IMR-90 (cell line): ENCODE measurements at regions not wholly inside any gene's neighbourhood (a gene's known extent, or its start where the extent isn't known, plus 50 kb on each side); places are given as distances from the start of the nearest gene placed in this dataset.

Experiments used
- ATAC-seq: fragments of 200-7000 bp; cut with Tn5 transposase; 2 replicates; pipeline ENCODE4 v1.9.1; 2020; ENCODE audit warnings: low read depth, mild to moderate bottlenecking, moderate library complexity
- BruUV-seq: library from RNA; stranded (reverse); fragments of 400-500 nt; replicated peaks from 2 replicates; lab custom pipeline; 2021; lab: Mats Ljungman, UMichigan
- CTCF ChIA-PET: fragments of 300-600 bp; formaldehyde crosslinking; extraction: SDS; loops from one replicate; lab custom pipeline; 2021; ENCODE audit warnings: antibody characterized with exemption; lab: Yijun Ruan, JAX
- POLR2A ChIA-PET: fragments of 300-600 bp; sonication (Branson Sonifier 250); formaldehyde crosslinking; loops from one replicate; lab custom pipeline; 2022; ENCODE audit warnings: antibody characterized with exemption; ENCODE audit not compliant: unreplicated experiment; lab: Charles Lee
- DNase-seq: peaks from one replicate; pipeline ENCODE4 v3.0.0; 2013
- H2AFZ ChIP-seq: replicated peaks from 2 replicates; pipeline ENCODE3; 2013; ENCODE audit warnings: low read length, mild to moderate bottlenecking; ENCODE audit not compliant: poor library complexity
- H2AK5ac ChIP-seq: 2 replicates; pipeline ENCODE4 v1.6.1; 2013; ENCODE audit warnings: low read depth, low read length, inconsistent platforms
- H2AK9ac ChIP-seq: replicated peaks from 2 replicates; pipeline ENCODE3; 2013; ENCODE audit warnings: mild to moderate bottlenecking, low read depth, low read length, moderate library complexity; ENCODE audit not compliant: poor library complexity
- H2BK120ac ChIP-seq: 2 replicates; pipeline ENCODE4 v1.6.1; 2013; ENCODE audit warnings: low read depth, low read length, inconsistent platforms
- H2BK15ac ChIP-seq: 3 replicates; pipeline ENCODE4 v1.6.1; 2013; ENCODE audit warnings: low read depth, low read length, inconsistent platforms
- H2BK20ac ChIP-seq: 2 replicates; pipeline ENCODE4 v1.6.1; 2013; ENCODE audit warnings: low read depth, mild to moderate bottlenecking, inconsistent platforms, low read length, moderate library complexity
- H2BK5ac ChIP-seq: 2 replicates; pipeline ENCODE4 v1.6.1; 2013; ENCODE audit warnings: mild to moderate bottlenecking, low read depth, low read length, inconsistent platforms; ENCODE audit not compliant: poor library complexity, severe bottlenecking
- H3K14ac ChIP-seq: replicated peaks from 2 replicates; pipeline ENCODE4 v1.6.1; 2013; ENCODE audit warnings: low read depth, low read length, inconsistent platforms
- H3K18ac ChIP-seq: 2 replicates; pipeline ENCODE4 v1.6.1; 2013; ENCODE audit warnings: low read depth, low read length, control low read depth
- H3K23ac ChIP-seq: 2 replicates; pipeline ENCODE4 v1.6.1; 2013; ENCODE audit warnings: low read depth, low read length, inconsistent platforms
- H3K27ac ChIP-seq: 2 replicates; pipeline ENCODE4 v1.5.1; 2013; ENCODE audit warnings: mild to moderate bottlenecking, control low read depth, low read length; ENCODE audit not compliant: insufficient read depth
- H3K27me3 ChIP-seq: 2 replicates; pipeline ENCODE4 v1.6.1; 2013; ENCODE audit warnings: low read length; ENCODE audit not compliant: control insufficient read depth, insufficient read depth
- H3K36me3 ChIP-seq: 2 replicates; pipeline ENCODE4 v1.6.1; 2013; ENCODE audit warnings: low read length, mixed read lengths; ENCODE audit not compliant: control insufficient read depth, insufficient read depth
- H3K4ac ChIP-seq: 2 replicates; pipeline ENCODE4 v1.6.1; 2013; ENCODE audit warnings: low read depth, low read length, inconsistent platforms
- H3K4me1 ChIP-seq: 2 replicates; pipeline ENCODE4 v1.6.1; 2013; ENCODE audit warnings: low read length, mixed read lengths; ENCODE audit not compliant: control insufficient read depth, insufficient read depth
- H3K4me2 ChIP-seq: 2 replicates; pipeline ENCODE4 v1.6.1; 2013; ENCODE audit warnings: low read depth, mild to moderate bottlenecking, control low read depth, low read length, moderate library complexity
- H3K4me3 ChIP-seq: 2 replicates; pipeline ENCODE4 v1.5.1; 2013; ENCODE audit warnings: low read depth, mild to moderate bottlenecking, control low read depth, low read length, moderate library complexity; ENCODE audit not compliant: insufficient read depth
- H3K56ac ChIP-seq: 2 replicates; pipeline ENCODE4 v1.6.1; 2013; ENCODE audit warnings: low read length, inconsistent platforms; ENCODE audit not compliant: insufficient read depth; ENCODE audit errors: extremely low read depth
- H3K79me1 ChIP-seq, 2 experiments: 2 replicates each; pipeline ENCODE4 v1.6.1; 2013; ENCODE audit warnings: low read length in 2 of 2, inconsistent platforms in 1 of 2, low read depth in 1 of 2
- H3K9ac ChIP-seq: 2 replicates; pipeline ENCODE4 v1.6.1; 2013; ENCODE audit warnings: low read depth, low read length, control low read depth
- H3K9me1 ChIP-seq: 2 replicates; pipeline ENCODE4 v1.6.1; 2013; ENCODE audit warnings: low read length, inconsistent platforms; ENCODE audit not compliant: insufficient read depth
- H3K9me3 ChIP-seq: 2 replicates; pipeline ENCODE4 v1.6.1; 2013; ENCODE audit warnings: low read length; ENCODE audit not compliant: control insufficient read depth, insufficient read depth
- H4K20me1 ChIP-seq: 2 replicates; pipeline ENCODE4 v1.6.1; 2013; ENCODE audit warnings: low read length, inconsistent platforms; ENCODE audit not compliant: insufficient read depth
- H4K5ac ChIP-seq: 2 replicates; pipeline ENCODE4 v1.6.1; 2013; ENCODE audit warnings: mild to moderate bottlenecking, low read depth, low read length, control low read depth
- H4K8ac ChIP-seq, 2 experiments: 2 replicates each; pipeline ENCODE4 v1.6.1; 2013; ENCODE audit warnings: low read depth in 2 of 2, low read length in 2 of 2, control low read depth in 1 of 2, inconsistent platforms in 1 of 2
- H4K91ac ChIP-seq: 2 replicates; pipeline ENCODE4 v1.6.1; 2013; ENCODE audit warnings: low read depth, low read length, inconsistent platforms; ENCODE audit not compliant: insufficient read depth
- CHD1 ChIP-seq: IDR thresholded peaks from 2 replicates; pipeline ENCODE4 v1.6.1; 2012; ENCODE audit warnings: low read depth, low read length, improper control_type of control experiment
- CTCF ChIP-seq: conservative IDR thresholded peaks from 2 replicates; pipeline ENCODE4 v1.5.1; 2012; ENCODE audit warnings: mild to moderate bottlenecking, low read depth, low read length, improper control_type of control experiment
- ELK1 ChIP-seq: fragments of 150-350 bp; IDR thresholded peaks from 2 replicates; pipeline ENCODE4 v1.6.1; 2016; ENCODE audit warnings: low read depth, mild to moderate bottlenecking, low read length, moderate library complexity, borderline replicate concordance
- FOS ChIP-seq: fragments of 150-350 bp; IDR thresholded peaks from 2 replicates; pipeline ENCODE4 v1.6.1; 2016; ENCODE audit warnings: low read depth, low read length
- MAFK ChIP-seq: IDR thresholded peaks from 2 replicates; pipeline ENCODE4 v1.6.1; 2012; ENCODE audit warnings: low read depth, low read length, improper control_type of control experiment
- MAZ ChIP-seq: IDR thresholded peaks from 2 replicates; pipeline ENCODE4 v1.6.1; 2012; ENCODE audit warnings: low read depth, mild to moderate bottlenecking, low read length, improper control_type of control experiment, moderate library complexity, borderline replicate concordance
- MXI1 ChIP-seq: IDR thresholded peaks from 2 replicates; pipeline ENCODE4 v1.6.1; 2012; ENCODE audit warnings: low read depth, mild to moderate bottlenecking, low read length, moderate library complexity, borderline replicate concordance
- POLR2A ChIP-seq: IDR thresholded peaks from 2 replicates; pipeline ENCODE4 v1.6.1; 2012; ENCODE audit warnings: mild to moderate bottlenecking, low read depth, low read length
- RAD21 ChIP-seq: IDR thresholded peaks from 2 replicates; pipeline ENCODE4 v1.6.1; 2012; ENCODE audit warnings: low read length, improper control_type of control experiment
- RCOR1 ChIP-seq: IDR thresholded peaks from 2 replicates; pipeline ENCODE4 v1.6.1; 2012; ENCODE audit warnings: mild to moderate bottlenecking, low read length, improper control_type of control experiment; ENCODE audit not compliant: insufficient replicate concordance
- SMC3 ChIP-seq: fragments of 150-350 bp; IDR thresholded peaks from 2 replicates; pipeline ENCODE4 v1.6.1; 2016; ENCODE audit warnings: low read depth, mild to moderate bottlenecking, antibody characterized with exemption, low read length, moderate library complexity
- WGBS, 2 experiments: methylation state at CpG; one replicate each; pipeline versions ENCODE4 v1.1.5 to v1.1.7; 2013; ENCODE audit warnings: missing lambda C conversion rate in 2 of 2; ENCODE audit not compliant: insufficient read length in 1 of 2; ENCODE audit errors: extremely low coverage in 2 of 2; 5-methylcytosine and 5-hydroxymethylcytosine counted together
- dilution Hi-C: fragments of 300-500 bp; cut with HindIII; formaldehyde crosslinking; loops from one replicate; pipeline ENCODE4 v1.14.3; 2018; ENCODE audit warnings: low sequenced_read_pairs; ENCODE audit not compliant: unreplicated experiment
- in situ Hi-C: fragments of 300-500 bp; cut with MboI; formaldehyde crosslinking; loops from 3 replicates; pipeline ENCODE4 v1.14.3; 2019; ENCODE audit warnings: low sequenced_read_pairs, inconsistent platforms, mixed read lengths
- intact Hi-C: fragments of 100-400 bp; cut with micrococcal nuclease; formaldehyde crosslinking; loops from 2 replicates; pipeline ENCODE4 v1.10.0; 2022

GRCh38 chr5:29262339-29263123 lies 1931.0 kb upstream of the CDH6 start:
- in situ Hi-C loops, result no loop called here
- Histone ChIP-seq H3K18ac (no peak overlapping the region), H4K8ac (no peak overlapping the region), H3K79me1 (no peaks in the 10 kb centered on the region), H2BK20ac (no peak overlapping the region), H2BK15ac (no peak overlapping the region), H3K56ac (no peak overlapping the region), H3K9me3 (0 out of 2 replicates have a peak, but pooled peaks cover 4% of the 10 kb centered on the region), H2AK5ac (no peak overlapping the region), H3K14ac (no peak overlapping the region), H3K9ac (no peak overlapping the region), H3K4ac (no peak overlapping the region), H4K91ac (no peak overlapping the region), H3K27me3 (no peaks in the 10 kb centered on the region), H3K23ac (no peak overlapping the region), H2BK5ac (no peak overlapping the region), H3K4me3 (no peak overlapping the region), H3K4me2 (no peak overlapping the region), H3K4me1 (no peaks in the 10 kb centered on the region), H2BK120ac (no peak overlapping the region), H2AFZ (no peak overlapping the region), H2AK9ac (no peak overlapping the region), H3K27ac (no peak overlapping the region), H3K9me1 (no peaks in the 10 kb centered on the region), H4K5ac (no peak overlapping the region), H4K20me1 (no peaks in the 10 kb centered on the region), H3K36me3 (no peaks in the 10 kb centered on the region)
- no TSS peak for BruUV-seq
- ChIA-PET POLR2A (no interaction called here), CTCF (no interaction called here)
- dilution Hi-C loops, result no loop called here
- intact Hi-C loops, result no loop called here
- DNase-seq (no peak), ATAC-seq (no peak)
- no peak for TF ChIP-seq RAD21
- TF ChIP-seq RCOR1, result no peak
- no peak for TF ChIP-seq MAZ
- no peak for TF ChIP-seq POLR2A
- TF ChIP-seq CHD1, result no peak
- no peak for TF ChIP-seq FOS
- no peak for TF ChIP-seq MAFK
- TF ChIP-seq SMC3, result no peak
- no peak for TF ChIP-seq ELK1
- TF ChIP-seq MXI1, result no peak
- TF ChIP-seq CTCF, result no peak
- no CpG with 5 or more reads among the region's 3 CpGs for WGBS, 2 experiments
